ENCODE measurements at regions not wholly inside any gene's neighbourhood (a gene's known extent, or its start where the extent isn't known, plus 50 kb on each side); places are given as distances from the start of the nearest gene placed in this dataset.

GRCh38 chr2:2621855-2622254, 290.8 kb upstream of the MYT1L start:
- BruUV-seq (replicated peaks), result no TSS peak
- Histone ChIP-seq H3K4ac (ENCODE audit: low read depth, low read length) (no peak overlapping the region), H3K18ac (ENCODE audit: low read depth, low read length) (no peak overlapping the region), H3K23ac (ENCODE audit: low read depth, low read length) (no peak overlapping the region), H3K9me1 (ENCODE audit: insufficient read depth, low read length) (no peaks in the 10 kb centered on the region), H2AFZ (replicated peaks; ENCODE audit: low read length, poor library complexity) (no peak overlapping the region), H2AK5ac (ENCODE audit: low read depth, low read length) (no peak overlapping the region), H2BK5ac (ENCODE audit: low read depth, low read length, poor library complexity, severe bottlenecking) (no peak overlapping the region), H3K14ac (replicated peaks; ENCODE audit: low read depth, low read length) (no peak overlapping the region), H3K4me1 (ENCODE audit: control insufficient read depth, insufficient read depth, low read length) (no peaks in the 10 kb centered on the region), H3K4me2 (ENCODE audit: low read depth, low read length) (no peak overlapping the region), H3K27ac (ENCODE audit: insufficient read depth, low read length) (no peak overlapping the region), H4K91ac (ENCODE audit: insufficient read depth, low read depth, low read length) (no peak overlapping the region), H2BK120ac (ENCODE audit: low read depth, low read length) (no peak overlapping the region), H3K36me3 (ENCODE audit: control insufficient read depth, insufficient read depth, low read length) (no peaks in the 10 kb centered on the region), H2BK20ac (ENCODE audit: low read depth, low read length) (no peak overlapping the region), H3K9ac (ENCODE audit: low read depth, low read length) (no peak overlapping the region), H4K8ac (ENCODE audit: low read depth in 2 of 2, low read length in 2 of 2) (no peak overlapping the region), H2BK15ac (ENCODE audit: low read depth, low read length) (no peak overlapping the region), H3K4me3 (ENCODE audit: insufficient read depth, low read depth, low read length) (no peak overlapping the region), H4K5ac (ENCODE audit: low read depth, low read length) (no peak overlapping the region), H3K27me3 (ENCODE audit: control insufficient read depth, insufficient read depth, low read length) (no peaks in the 10 kb centered on the region), H3K79me1 (ENCODE audit: low read depth in 1 of 2, low read length in 2 of 2) (no peaks in the 10 kb centered on the region), H4K20me1 (ENCODE audit: insufficient read depth, low read length) (no peaks in the 10 kb centered on the region), H3K56ac (ENCODE audit: extremely low read depth, insufficient read depth, low read length) (no peak overlapping the region), H2AK9ac (replicated peaks; ENCODE audit: low read depth, low read length, poor library complexity) (no peak overlapping the region), H3K9me3 (ENCODE audit: control insufficient read depth, insufficient read depth, low read length) (peaks cover 11% of the 10 kb centered on the region)
- TF ChIP-seq MAZ (IDR thresholded peaks at IDR 0.05; ENCODE audit: borderline replicate concordance, low read depth, low read length) (no peak), FOS (IDR thresholded peaks at IDR 0.05; ENCODE audit: low read depth, low read length) (no peak), RAD21 (IDR thresholded peaks at IDR 0.05; ENCODE audit: low read length) (no peak)
- intact Hi-C loops (cut with micrococcal nuclease), result no loop called here
- DNase-seq (no peak), ATAC-seq (ENCODE audit: low read depth) (no peak)
- CTCF ChIA-PET, result no interaction called here
- POLR2A ChIA-PET (ENCODE audit: unreplicated experiment), result no interaction called here
- in situ Hi-C loops (cut with MboI; ENCODE audit: low sequenced_read_pairs), result no loop called here
- WGBS, 2 experiments (ENCODE audit: extremely low coverage in 2 of 2, insufficient read length in 1 of 2), result 81% methylated on average over 3 of the region's 8 CpGs; no CpG with 5 or more reads in 1 of the 2 experiments
- dilution Hi-C loops (cut with HindIII; ENCODE audit: low sequenced_read_pairs, unreplicated experiment), result no loop called here
